Epithelial cell of proximal tubule (primary cell): ENCODE measurements at regions not wholly inside any gene's neighbourhood (a gene's known extent, or its start where the extent isn't known, plus 50 kb on each side); places are given as distances from the start of the nearest gene placed in this dataset.

Experiments used
- DNase-seq: peaks from one replicate; pipeline ENCODE4 v3.0.0-alpha.2; 2011; ENCODE audit warnings: low read depth
- H3K4me3 ChIP-seq: 2 replicates; pipeline ENCODE4 v1.5.1; 2011; ENCODE audit warnings: low read depth, mild to moderate bottlenecking, low read length
- TF ChIP-seq, protein P1 (sequence below): conservative IDR thresholded peaks from 2 replicates; pipeline ENCODE4 v1.5.1; 2012; ENCODE audit warnings: low read depth, mild to moderate bottlenecking, low read length

DNA sequence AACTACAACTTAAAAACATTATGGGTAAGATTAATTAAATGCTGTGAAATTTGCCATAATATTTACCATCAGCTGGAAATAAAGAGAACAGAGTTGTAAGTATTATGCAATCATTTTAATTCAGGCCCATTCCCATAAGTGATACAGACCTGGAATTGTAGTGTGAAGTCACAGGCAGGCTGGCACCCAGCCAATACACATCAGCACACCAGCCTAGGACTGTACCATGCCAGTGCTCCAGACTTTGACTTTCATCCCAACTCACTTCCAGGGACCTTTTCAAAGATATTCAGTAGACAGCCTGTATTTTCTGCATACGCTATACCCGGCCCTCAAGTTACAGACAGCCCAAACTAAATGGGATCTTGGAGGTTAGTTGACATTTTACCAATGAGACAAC is 143.3 kb downstream of the TES start:
- DNase-seq = no peak

DNA sequence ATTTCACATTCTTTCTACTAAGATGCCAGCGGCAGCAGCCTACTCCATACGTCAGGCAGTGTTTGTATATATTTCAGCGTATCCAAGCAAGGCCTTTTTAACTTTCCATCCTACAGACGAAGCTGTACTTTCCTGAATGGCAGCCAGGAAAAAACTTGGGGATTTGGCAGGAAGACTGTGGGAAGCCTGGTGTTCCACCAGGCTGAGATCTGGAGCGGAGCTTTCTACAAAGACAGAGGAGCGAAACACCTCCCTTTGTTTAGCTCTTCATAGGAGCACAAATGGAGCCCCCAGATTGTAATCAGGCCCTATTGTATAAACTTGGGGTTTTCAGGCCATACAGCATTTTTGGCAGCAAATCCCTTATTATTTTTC is 143.8 kb downstream of the TES start:
- no peak for DNase-seq
- H3K4me3 ChIP-seq = no peak overlapping the region
- TF ChIP-seq, protein P1, sequence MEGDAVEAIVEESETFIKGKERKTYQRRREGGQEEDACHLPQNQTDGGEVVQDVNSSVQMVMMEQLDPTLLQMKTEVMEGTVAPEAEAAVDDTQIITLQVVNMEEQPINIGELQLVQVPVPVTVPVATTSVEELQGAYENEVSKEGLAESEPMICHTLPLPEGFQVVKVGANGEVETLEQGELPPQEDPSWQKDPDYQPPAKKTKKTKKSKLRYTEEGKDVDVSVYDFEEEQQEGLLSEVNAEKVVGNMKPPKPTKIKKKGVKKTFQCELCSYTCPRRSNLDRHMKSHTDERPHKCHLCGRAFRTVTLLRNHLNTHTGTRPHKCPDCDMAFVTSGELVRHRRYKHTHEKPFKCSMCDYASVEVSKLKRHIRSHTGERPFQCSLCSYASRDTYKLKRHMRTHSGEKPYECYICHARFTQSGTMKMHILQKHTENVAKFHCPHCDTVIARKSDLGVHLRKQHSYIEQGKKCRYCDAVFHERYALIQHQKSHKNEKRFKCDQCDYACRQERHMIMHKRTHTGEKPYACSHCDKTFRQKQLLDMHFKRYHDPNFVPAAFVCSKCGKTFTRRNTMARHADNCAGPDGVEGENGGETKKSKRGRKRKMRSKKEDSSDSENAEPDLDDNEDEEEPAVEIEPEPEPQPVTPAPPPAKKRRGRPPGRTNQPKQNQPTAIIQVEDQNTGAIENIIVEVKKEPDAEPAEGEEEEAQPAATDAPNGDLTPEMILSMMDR = no peak

More for the DNA sequence above, 143.3 kb downstream of the TES start:
- H3K4me3 ChIP-seq = no peak overlapping the region
- TF ChIP-seq, protein P1 = no peak

DNA sequence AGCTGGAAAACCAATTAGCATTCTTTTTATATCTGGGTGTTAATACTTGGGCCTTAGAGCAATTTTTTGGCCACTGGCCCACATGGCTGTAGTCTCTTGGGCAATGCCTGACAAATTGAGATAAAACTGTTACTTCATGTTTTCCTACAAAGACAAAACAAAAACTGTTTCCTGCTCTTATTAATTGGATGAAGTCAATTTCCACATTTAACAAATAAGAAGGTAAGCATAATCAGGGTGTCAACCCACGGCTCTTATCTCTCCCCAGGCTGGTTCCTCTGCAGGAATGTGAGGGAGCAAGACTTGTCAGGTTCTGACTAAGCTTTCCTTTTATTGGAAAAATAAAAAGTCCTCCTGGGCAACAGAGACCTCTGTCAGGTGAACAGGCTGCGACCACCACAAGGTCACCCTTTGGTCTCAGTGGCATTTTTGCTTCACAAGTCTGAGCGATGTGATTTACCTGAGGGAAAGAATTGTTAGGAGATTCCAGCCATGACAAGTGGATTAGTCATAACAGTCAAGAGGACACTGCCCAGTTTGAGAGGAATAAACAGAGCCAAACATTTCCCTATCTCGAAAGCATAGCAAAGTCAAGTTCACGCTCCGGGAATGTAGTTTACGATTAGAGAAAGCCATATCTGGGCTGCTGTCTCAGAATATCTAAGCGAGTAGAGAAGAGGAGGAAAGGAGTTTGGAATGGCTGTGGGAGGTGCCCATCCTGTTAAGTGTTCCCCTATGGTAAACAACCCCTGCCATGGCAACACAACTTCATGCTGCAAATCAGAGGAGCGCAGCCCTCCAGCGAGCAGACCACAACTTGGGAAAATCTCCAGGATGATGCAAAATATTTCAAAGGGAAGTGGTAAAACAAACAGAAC is 144.4 kb downstream of the TES start:
- TF ChIP-seq, protein P1 = no peak
- H3K4me3 ChIP-seq = peak overlapping the region; percentile 6
- peak; percentile 98 for DNase-seq

DNA sequence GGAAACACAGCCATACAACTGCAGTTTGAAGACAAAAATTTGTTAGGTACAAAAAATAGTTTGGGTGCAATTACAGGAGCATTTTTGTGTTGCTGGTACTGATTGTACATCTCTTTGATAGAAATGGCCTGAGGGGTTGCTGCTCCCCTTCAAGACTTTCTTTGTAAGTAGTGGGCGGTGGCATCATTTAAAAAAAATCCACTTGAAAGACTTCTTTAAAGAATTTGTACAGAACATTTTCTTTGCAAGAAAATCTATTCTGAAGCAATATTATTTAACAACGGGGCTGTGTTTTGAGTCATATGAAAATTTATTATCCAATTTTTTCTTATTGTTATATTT is 144.1 kb upstream of the CAV2 start:
- DNase-seq = no peak
- H3K4me3 ChIP-seq = peak overlapping the region; percentile 6
- TF ChIP-seq, protein P1 = no peak

DNA sequence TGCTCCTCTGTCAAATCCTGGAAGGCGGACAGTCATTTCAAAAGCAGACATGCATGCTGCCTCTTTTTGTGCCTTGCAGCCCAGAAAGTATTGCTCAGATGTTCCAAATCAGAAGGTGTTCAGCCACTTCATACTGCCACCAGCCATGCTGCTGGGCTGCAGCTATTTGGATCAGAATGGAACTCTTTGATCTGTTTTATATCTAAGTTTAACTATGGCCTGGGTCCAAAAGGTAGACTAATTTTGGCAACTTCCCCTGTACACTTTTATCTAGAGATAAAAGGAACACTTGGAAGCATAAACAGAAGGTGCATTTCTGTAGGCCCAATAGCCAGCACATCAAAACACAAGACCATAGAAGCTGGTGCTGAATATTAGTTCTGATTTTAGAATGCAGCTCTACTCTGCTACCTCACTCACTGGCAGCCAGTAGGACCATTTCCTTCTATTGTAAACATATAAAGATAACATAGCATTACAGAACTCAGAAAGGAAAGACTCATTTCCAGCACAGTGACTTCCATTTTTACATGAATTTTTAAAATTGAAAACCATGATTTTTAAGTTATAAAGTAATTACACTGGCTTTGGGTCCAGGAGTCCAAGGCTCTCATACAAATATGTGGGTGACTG is 143.1 kb upstream of the CAV2 start:
- H3K4me3 ChIP-seq = no peak overlapping the region
- TF ChIP-seq, protein P1 = no peak
- no peak for DNase-seq

DNA sequence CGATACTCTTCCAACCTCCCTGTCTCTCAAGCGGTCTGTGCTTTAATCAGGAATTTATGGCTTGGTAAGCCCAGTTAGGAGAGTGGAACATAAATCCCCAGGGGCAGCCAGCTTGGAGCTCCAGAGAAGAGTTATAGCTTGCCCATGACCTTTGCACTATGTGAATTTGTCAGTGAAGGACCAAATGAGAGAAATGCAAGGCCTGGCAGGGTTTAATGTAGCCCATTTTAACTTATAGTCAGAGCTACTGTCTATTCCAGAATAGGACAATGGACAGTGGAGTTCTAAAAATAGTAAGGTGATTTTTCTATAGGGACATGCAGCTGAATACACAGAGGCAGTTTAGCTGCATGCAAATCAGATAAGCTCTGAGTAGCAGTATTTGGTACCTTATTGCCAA is 142.6 kb upstream of the CAV2 start:
- H3K4me3 ChIP-seq = no peak overlapping the region
- no peak for DNase-seq
- TF ChIP-seq, protein P1 = no peak
